ENCODE measurements at regions not wholly inside any gene's neighbourhood (a gene's known extent, or its start where the extent isn't known, plus 50 kb on each side); places are given as distances from the start of the nearest gene placed in this dataset.
A peak's percentile ranks its signal among the peaks of the same experiment; 100 is the strongest.

DNA sequence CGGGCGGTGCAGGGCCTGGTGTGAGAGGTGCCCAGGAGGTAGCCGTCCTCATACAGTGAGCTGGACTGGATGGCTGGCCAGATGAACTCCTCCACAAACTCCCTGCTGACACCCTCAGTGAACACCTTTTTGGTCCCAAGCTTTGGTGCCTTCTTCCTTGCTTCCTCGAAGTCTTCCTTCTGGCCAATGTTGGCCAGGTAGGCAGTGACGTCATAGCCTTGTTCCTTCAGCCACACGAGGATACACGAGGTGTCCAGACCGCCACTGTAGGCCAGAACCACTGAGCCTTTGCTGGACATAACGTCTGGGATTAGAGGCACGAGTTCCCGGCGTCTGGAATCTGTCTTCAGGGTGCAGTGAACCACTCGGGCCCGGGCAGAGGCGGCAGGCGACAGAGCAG, 206.8 kb upstream of the SP4 start:
- DNase-seq: peak in 1 of 14 donors; percentile 1

- no peak for DNase-seq
Observed at GRCh38 chr7:21238400-21239116, 189.3 kb upstream of the SP4 start.

- no peak for DNase-seq
Observed at GRCh38 chr7:21243265-21243664, 184.6 kb upstream of the SP4 start.

DNA sequence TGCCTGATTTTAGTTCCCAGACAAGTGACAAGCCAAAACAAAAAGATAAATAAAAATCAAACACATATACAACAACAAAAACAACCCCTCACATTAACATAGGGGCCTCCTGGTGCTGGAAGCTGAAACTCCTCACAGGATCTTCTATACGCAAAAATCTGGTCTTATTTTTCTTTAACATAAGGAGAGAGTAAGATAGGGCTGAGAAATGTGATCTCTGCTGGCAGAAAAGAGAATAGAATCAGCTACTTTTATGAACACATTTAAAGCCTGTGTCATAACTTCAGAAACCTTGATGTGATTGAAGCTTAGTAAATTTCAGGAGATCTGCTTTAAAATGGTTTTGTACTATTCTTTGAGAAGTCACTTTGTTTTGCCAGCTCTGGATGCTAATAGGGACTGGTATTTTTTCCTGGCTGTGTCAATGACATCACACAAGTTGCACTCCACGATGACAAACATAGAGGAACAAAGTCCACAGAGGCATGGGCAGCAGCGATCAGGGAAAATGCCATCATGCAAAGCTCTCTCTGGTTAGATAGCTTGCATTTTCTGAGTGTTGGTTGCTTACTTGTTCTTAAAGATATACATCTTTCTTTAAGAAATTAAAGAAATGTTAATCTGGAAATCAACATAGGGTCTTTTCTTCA, 176.6 kb upstream of the SP4 start:
- DNase-seq: no peak

DNA sequence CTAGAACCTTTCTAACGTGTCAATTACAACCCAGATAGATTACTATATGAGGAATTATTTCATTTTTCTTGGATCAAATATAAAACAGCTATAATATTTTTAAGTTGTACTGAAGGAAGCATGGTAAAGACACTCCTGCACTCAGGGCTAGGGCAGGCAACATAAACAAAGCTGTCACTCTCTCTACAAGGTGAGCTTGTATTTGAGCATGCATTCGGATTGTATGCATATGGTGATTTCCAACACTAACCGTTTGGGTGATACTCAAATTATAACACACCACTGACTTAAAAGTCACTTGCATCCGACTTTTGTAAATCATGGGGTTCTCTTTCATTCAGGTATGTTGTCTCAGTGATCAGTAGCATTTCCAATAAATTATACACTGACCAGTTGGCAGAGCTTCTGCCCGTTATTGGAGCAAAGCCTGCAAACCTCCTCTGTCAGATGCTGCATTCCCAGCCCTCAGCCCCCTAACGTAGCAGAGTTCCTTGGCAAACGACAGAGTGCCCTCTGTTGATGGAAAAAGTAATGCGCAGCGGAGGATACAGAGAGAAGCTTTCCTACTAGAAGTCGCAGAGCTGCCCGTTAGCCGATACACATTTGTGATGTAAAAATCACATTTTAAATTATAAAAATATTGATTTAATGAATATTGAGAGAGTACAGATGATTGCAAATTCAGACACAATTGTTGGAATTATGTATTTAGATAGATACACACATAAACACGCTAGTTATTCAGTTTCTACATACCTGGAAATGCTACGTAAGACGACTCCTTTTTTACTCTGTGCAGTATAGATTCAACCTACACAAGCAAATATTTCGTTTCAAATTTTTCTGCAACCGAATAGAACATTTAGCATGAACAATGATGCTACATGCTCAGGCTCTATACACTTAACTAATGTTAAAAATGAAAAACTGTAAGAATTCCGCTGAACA, 173.9 kb upstream of the SP4 start:
- DNase-seq: peak in 9 of 14 donors; percentile 1 to 27 (median 14)

- no peak for DNase-seq
Observed at GRCh38 chr7:21256310-21256877, 171.5 kb upstream of the SP4 start.

DNA sequence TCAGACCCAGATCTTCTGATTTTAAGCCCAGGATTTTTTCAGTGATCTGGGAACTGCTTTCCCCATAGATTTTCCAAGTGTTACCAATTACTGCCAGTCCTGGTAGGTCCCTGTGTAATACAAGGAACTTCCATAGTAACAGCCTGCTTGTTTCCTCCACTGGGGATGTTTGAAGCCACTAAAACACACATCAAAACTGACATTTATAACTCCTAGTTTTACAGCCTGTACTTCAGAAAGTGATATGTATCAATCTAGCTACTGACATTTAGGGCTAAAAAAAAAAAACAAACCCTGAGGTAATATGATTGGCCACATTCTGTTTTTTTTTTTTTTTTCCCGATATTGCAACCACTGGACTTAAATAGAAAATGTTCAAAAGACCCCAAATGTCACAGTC, 166.9 kb upstream of the SP4 start:
- no peak for DNase-seq

DNA sequence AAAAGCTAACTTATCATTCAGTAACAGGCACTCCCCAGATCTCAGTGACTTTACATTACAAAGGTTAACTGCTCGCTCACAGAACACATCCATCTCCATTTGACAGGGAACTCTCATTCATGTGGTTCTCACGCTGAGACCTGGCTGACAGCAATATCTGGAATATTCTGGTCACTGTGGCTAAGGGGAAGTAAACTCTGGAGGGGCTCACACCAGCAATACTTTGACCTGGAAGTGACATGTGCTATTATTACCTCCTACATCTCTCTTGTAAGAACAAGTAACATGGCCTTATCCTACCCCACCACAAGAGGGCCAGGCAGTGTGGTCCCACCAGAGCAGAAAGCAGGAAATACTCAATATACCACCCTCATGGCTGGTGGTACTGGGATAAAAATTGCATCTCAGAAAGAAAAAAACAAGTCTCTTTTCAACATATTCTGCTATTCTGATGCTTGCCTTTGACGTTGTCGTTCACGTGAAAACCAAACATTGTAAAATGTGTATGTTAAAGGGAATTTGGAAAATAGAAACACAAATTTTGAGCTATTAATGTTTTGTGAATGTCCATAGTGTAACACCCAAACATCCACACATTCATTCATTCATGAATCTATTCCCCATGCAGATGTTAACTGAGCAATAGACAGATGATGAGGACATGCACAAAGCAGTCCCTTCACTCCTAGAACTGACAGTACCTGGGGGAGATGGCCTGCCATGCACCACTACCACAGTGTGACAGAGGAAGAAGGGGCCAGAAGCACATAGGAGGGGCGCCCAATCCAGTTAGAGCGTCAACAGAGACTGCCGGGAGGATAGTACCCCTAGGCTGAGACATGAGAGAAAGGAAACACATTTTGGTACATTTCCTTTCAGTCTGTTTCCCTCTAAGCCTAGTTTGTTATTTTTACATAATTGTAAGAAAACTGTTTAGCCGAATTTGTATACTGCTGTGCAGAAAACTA, 166.0 kb upstream of the SP4 start:
- DNase-seq: peak in 2 of 14 donors; percentile 3 to 14

DNA sequence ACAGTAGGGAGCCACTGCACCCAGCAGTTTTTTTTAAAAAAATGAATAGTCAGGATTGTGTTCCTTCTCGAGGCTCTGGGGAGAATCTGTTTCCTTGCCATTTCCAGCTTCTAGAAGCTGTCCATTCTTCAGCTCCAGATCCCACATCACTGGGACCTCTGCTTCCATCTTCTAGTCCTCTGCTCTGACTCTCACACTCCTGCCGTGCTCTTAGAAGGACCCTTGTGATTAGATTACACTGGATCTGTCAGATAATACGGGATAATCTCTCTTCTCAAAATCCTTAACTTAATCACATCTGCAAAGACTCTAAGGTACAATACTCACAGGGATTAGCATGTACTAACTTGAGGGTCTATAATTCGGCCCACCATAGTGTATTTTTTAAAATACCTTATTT, 158.9 kb upstream of the SP4 start:
- no peak for DNase-seq

DNA sequence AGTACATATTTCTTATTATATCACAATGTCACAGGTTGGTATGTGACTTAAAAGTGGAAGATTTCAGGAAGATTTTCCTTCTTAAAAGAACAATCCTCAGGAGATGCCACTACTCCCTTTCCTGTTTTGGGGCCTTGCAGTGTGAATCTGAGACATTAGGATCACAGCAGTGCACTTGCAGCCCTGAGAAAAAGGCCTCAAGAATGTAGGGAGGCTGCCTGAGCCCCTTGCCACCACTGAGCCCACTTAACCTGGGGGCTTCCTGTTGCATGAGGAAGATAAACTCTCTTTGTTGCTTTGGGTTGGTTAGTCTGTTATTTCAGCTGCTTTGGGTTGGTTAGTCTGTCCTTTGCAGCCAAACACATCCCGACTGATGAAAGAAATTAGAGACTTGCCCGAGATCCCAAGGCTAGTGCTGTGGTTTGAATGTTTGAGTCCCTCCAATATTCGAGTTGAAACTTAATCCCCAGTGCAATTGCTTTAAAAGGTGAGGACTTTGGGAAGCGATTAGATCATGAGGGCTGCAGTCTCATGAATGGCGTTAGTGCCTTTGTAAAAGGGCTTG, 151.3 kb upstream of the SP4 start:
- no peak for DNase-seq

- DNase-seq: no peak
Observed at GRCh38 chr7:21278944-21279343, 148.9 kb upstream of the SP4 start.

- no peak for DNase-seq
Observed at GRCh38 chr7:21281193-21281592, 146.7 kb upstream of the SP4 start.

- no peak for DNase-seq
Observed at GRCh38 chr7:21293771-21294170, 134.1 kb upstream of the SP4 start.

GRCh38 chr7:21299766-21300165, 128.1 kb upstream of the SP4 start:
- peak in 1 of 14 donors; percentile 20 for DNase-seq

- DNase-seq: no peak
Observed at GRCh38 chr7:21300692-21301091, 127.2 kb upstream of the SP4 start.

- DNase-seq: no peak
Observed at GRCh38 chr7:21304808-21305375, 123.0 kb upstream of the SP4 start.

DNA sequence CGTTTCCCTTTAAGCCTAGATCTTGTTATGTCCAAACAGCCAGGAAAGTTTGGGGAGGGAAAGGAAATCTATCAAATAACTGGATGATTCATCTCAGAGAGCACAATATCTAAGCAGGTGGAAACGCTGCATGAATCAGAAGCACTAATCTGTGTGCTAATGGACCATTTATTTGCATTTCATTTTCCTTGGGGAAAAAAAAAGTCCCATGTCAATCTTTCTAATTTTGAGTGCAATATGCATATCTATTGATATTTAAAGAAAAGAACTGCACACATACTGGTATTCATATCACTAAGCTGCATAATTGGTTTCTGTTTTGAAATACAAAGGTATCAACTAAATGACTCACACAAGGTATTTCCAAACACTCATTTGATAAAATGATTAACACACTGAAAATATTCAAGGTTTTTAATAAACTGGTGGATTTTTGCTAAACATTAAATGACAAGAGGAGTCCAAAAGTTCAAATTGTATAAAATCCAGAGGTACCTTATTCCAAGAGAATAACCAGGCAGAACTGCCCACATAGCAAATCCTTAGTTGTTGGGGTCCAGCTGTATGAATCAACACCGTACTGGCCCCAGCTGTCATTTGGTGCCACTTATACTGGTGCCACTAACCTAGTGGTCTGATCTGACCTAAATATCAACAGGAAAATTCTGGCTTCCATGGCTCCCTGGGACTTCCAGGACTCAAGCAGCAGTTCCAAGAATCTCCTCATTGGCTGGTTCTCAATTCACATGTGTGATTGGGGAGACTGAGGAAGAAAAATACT, 122.2 kb upstream of the SP4 start:
- DNase-seq: no peak

DNA sequence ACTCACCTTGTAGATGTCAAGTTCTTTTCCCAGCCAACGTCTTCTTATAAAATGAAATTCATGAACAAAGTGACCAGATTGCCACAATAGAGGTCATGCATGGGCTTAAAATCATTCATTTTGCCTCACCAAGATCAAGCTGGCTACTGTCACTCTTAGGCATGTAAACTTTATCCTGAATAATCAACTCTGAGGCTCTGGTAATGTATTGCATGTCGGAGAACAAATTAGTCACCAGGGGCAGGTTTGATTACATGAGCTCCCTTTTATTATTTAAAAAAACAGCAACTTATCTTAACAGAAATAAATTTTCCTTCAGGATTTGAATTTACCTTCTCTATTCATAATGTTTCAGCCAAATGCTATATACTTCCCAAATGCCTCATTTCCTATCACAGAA, 112.9 kb upstream of the SP4 start:
- DNase-seq: no peak

DNA sequence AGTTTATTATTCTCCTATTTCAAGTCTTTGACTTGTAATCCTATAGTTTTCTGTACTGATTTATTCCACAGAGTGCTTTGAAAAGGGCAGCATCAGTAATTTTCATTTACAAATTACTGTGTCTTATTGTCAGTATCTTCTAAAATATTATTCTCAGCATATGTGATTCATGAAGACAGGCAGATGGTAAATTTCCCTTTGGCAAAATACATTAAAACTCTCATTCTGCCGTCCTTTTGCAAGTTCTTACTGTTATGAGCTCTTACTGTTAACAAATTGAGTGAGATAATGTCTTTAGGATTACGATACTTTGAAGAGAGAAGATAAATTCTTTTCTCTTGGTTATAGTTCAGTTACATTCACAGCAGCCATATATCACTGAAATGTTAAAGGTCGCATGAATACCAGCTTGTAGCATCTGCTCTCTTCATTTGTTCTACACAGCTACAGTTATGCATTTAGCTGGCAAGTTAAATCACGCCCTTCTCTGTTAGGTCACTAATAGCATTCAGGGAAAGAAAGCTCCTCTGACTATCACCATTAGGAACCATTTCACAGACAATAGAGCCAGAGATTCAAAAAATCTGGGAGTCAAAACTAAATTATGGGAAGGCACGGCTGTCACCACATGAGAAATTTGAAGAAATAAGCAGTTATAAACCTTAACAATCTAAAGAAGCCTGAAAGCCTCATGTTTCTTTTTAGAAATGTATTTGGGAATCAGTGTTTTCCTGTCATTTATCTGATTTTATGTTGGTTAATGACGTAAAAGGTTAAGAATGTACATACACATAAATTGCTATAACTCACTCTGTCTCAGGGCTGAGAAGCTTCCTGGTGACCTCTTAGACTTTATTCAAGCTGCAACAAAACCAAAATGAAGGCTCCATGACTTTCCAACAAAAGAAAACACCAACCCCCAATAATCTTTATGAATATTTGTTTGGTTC, 109.6 kb upstream of the SP4 start:
- no peak for DNase-seq
